HG03521 (cell line): ENCODE measurements at regions not wholly inside any gene's neighbourhood (a gene's known extent, or its start where the extent isn't known, plus 50 kb on each side); places are given as distances from the start of the nearest gene placed in this dataset.
"Not testable (repeated sequence)": the region's sequence is repeated elsewhere in the genome, so short reads cannot be mapped to it uniquely, and the experiment has no call there.

Experiments
- ATAC-seq: cut with Tn5 transposase; IDR thresholded peaks from one replicate; pipeline ENCODE4 v1.9.1; 2021; ENCODE audit warnings: mild to moderate bottlenecking, moderate library complexity; ENCODE audit not compliant: unreplicated experiment

DNA sequence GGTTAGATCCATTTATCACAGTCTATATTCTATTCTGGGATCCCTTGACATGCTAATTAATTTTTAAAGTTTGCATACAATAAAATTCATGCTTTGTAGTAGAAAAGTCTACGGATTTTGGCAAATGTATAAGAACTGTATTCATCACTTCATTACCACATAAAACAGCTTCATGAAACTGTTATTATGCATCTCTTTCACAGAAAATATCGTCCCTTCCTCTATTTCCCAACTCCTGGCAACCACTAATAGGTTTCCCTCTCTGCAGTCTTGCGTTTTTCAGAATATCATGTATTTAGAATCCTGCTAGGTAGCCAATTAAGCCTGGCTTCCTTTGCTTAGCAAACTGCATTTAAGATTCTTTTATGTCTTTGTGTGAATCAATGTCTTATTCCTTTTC, 441.3 kb upstream of the RGS17 start:
- ATAC-seq: no peak

DNA sequence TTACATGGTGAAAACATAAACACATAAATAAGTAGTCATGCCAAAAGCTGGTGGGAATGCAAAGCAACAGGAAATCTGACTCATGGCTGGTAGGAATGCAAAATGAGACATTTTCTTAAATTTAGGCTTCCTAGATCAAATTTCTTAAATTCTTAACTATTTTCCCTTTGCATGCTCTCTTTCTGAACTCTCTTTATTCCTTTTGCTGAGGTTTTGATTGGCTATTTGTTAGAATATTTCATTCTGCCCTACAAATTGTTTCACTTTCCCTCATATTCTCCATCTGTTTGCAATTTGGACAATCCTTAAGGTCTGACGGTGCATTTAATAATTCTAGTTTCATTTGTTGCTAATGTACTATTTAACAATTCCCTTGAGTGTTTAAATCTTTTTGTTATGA, 437.5 kb upstream of the RGS17 start:
- ATAC-seq: no peak

DNA sequence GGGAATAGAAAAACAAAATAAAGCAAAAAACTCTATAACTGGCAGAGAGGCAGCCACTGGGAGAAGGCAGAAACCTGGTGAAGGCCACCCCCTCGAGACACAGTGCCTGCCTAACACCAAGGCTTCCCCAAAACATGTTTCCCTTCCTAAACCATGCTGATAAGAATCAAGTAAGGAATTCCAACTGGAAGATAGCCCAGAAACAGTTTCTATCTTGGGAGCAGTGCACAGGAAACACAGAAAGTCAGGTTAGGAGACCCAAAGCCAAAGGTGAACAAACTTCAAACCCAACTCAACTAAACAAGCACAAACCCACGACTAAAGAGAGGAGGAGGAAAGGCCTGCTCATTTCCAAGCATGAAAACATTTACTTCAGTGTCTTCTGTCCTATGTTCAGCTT, 433.7 kb upstream of the RGS17 start:
- no peak for ATAC-seq

DNA sequence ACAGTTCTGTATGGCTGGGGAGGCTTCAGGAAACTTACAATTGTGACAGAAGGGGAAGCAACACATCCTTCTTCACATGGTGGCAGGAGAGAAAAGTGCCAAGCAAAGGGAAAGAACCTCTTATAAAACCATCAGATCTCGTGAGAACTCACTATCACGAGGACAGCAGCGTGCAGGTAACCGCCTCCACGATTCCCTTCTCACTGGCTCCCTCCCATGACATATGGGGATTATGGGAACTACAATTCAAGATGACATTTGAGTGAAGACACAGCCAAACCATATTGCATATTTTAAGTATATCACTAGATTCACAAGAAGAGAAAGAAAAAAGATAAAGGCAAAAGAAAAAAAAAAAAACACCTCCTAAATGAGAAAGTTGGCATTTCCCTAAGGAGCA, 431.9 kb upstream of the RGS17 start:
- no peak for ATAC-seq

DNA sequence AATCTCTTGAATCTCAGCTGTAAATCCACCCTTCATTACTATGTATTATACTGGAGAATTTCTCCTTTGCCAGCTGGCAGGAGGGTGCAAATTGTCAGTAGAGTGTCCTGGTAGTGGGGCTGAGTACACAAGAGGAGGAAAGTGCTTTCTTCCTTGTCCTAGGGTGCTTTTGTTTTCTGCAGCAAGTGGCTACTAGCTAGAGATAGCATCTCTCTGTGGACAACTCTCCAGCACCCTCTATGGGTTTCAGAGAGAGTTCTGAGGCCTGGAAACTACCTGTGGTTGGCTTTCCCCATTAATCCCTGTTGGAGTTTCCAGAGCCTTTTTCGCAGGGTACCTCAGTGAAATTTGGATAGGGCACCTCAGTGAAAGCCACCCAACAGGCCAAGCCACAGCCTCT, 422.5 kb upstream of the RGS17 start:
- no peak for ATAC-seq

DNA sequence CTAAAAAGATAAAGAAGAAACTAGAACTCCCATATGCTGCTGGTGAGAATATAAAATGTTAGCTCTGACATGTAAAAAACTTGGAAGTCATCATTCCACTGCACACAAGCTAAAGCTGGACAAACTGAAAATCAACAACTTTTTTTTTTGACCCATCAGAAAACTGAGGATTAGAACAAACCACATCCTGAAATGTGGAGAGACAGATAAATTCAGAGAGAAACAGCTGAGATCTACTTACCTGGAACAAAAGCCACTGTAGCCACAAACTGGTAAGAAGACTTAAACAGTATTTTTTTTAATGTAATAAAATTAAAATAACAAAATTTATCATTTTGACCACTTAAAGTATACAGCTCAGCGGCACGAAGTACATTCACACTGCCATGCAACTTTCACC, 408.5 kb upstream of the RGS17 start:
- no peak for ATAC-seq

DNA sequence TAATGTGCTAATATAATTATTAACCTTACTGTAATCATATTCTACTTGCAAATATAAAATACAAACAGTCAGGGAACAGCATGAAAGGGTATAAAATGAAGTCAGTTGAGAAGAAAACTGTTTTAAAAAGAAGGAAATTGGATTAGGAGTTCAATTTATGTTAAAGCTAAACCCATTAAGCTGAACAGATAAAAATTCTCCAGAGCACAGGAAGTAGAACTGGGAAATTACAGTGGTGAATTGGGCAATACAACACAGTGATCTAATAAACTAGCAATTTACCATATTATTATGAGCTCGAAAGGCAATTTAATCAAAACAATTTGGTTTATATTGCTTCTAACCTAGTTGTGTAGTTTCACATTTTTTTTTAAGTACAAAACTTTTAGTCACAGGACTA, 407.4 kb upstream of the RGS17 start:
- no peak for ATAC-seq

DNA sequence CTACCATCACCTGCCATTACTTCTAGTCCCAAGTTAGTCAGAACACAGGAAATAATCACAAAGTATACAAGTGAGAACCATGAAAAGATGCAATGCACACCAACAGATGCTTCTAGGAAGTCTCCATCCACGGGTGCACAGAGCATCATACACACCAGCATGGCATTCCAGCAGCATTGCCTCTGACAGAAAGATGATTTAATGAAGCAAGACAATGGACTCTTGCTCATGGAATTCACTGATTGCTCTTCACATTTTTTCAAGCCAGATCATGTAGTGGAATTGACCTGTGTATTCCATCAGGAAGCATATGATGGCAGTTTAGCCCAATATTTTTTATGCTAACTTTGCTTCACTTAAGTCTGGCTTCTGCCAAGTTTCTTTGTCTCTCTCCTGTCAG, 406.3 kb upstream of the RGS17 start:
- ATAC-seq: no peak

- ATAC-seq: no peak
These were observed 395.4 kb upstream of the RGS17 start for GRCh38 chr6:153526479-153526878.

GRCh38 chr6:153525998-153526397, 394.9 kb upstream of the RGS17 start:
- no peak for ATAC-seq

DNA sequence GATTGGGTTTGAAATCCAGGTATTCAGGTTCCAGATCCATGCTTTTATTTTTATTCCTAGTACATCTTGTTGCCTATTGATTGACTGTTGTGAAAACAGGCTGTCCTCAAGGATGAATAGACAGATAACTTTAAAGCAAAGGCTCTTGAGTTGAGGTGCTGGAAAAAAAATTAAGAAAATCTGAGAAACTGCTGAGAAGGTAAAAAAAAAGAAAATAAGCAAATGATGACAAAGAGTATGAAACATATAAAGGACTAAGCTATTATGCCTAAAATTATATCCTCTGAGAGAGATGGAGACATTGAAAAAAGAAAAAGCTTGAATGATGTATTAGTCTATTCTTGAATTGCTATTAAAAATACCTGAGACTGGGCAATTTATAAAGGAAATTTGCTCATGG, 392.3 kb upstream of the RGS17 start:
- no peak for ATAC-seq

- ATAC-seq: peak; percentile 81
These were observed 380.9 kb upstream of the RGS17 start for GRCh38 chr6:153511896-153512496.

DNA sequence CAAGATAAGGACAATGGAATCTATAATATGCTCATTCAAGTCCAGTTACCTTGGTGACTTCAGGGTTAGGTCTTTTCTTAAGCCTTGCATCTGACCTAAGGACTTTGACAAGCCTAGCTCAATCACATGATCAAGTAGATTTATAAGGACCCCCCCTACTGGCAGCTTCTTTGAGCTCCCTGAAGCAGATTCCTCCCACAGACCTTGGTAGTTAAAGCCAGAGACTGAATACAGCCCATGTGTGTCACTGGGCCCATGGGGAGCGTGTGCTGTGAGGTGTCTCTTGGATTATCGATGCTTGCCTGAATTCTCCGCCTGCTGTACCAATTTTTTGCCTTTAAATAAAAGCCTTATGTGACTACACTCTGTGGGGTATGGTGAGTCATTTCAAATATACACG, 372.7 kb upstream of the RGS17 start:
- ATAC-seq: no peak

- no peak for ATAC-seq
These were observed 362.4 kb upstream of the RGS17 start for GRCh38 chr6:153493501-153493900.

- no peak for ATAC-seq
These were observed 358.4 kb upstream of the RGS17 start for GRCh38 chr6:153489479-153489878.

DNA sequence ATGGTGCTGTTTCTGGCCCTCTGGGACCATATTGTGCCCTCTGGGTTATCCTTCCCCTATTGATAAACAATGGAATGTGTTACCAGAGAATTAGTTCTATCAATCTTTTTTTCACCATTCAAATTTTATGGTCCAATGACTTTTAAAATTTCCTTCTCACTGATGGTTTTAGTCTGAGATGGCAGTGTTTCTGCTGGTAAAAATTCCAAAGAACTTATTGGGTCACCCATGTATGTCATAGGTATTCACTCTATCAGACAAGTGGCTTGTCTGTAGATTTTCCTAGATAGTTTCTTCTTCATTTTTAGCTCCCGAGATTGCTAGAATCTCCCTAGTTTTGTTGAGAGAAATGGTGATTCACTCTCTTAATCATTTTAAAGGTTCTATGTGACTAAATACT, 357.2 kb upstream of the RGS17 start:
- no peak for ATAC-seq

DNA sequence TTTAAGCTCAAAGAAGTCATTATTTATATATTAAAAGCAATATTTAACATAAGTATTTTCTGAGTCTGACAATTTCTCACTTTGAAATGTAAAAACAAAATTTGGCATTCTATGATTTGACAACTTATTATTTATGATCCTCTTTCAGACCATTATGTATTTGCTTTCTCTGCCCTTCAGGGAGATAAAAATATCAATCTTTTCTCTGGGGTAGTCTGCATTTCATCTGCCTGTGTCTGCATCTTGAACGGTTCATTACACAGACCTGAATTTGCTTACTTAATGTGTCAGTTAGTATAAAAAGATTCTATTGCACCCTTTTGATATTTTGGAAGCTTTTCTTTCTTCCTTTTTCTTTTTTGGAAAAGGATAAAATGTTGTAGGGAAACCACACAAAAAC, 354.0 kb upstream of the RGS17 start:
- ATAC-seq: no peak

DNA sequence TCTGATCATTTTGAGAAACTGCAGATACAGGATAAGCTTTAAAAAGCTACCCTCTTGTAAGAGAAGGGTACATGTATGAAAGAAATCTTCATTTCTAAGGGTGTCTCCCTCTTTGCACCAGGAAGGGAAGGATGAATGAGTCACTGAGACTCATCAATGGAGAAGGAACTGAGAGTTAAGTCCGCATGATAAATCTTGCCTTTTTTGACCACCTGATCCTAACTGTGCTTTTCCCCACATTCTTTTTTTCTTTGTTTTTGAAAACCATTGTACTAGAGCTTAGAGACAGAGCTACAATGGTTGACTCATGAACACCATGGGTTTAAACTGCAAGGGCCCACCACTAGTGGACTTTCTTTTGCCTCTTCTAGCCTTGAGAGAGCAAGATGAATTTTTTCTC, 353.0 kb upstream of the RGS17 start:
- ATAC-seq: no peak

- no peak for ATAC-seq
These were observed 345.2 kb upstream of the RGS17 start for GRCh38 chr6:153476243-153476642.

GRCh38 chr6:153465050-153465449, 334.0 kb upstream of the RGS17 start:
- ATAC-seq: no peak

DNA sequence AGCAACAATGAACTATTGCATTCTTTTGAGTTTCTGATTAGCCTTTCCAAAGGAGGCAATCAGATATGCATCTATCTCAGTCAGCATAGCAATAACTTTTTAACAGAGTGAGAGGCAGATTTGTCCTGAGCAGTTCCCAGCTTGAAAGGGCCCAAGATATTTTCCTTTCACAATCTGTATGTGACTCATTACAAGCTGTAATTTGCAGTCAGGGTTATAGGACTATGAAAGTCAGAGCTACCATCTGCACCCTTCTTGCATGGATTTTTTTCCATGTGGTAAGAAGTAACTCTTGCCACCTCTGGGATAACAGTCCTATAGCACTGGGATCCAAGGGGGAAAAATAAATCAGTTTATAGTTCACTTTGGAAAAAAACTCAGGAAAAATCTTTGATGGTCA, 318.2 kb upstream of the RGS17 start:
- ATAC-seq: no peak

- not testable (repeated sequence) for ATAC-seq
These were observed 311.7 kb upstream of the RGS17 start for GRCh38 chr6:153442749-153443148.

- ATAC-seq: no peak
These were observed 311.0 kb upstream of the RGS17 start for GRCh38 chr6:153442096-153442495.

DNA sequence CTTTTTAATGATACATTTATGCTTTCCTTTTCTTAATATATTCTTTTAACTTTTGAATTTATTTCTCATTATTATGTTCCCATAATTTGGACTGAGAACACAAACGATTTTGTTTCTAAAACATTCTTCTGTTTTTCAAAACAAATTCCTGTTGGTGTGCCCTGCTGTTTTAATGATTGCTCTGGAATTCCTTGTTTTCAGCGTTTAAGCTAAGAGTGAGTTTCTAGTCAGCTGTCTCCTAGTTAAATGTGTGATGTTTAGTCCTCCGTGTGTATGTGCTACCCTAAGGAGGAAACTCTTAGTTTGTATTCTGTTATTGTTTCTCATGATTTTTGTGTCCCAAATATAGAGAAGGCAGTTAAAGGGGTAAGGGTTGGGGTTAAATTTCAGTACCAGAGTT, 306.1 kb upstream of the RGS17 start:
- no peak for ATAC-seq
